ENCODE measurements at regions not wholly inside any gene's neighbourhood (a gene's known extent, or its start where the extent isn't known, plus 50 kb on each side); places are given as distances from the start of the nearest gene placed in this dataset.
"Not testable (repeated sequence)": the region's sequence is repeated elsewhere in the genome, so short reads cannot be mapped to it uniquely, and the experiment has no call there.

GRCh38 chr14:106642090-106642489 is 1115.7 kb downstream of the TMEM121 start:
- no peak for DNase-seq (ENCODE audit: low spot score)

GRCh38 chr14:106642971-106643370 is 1116.6 kb downstream of the TMEM121 start:
- not testable (repeated sequence) for DNase-seq (ENCODE audit: low spot score)

- not testable (repeated sequence) for DNase-seq (ENCODE audit: low spot score)
Measured at GRCh38 chr14:106648874-106649273, 1122.5 kb downstream of the TMEM121 start.

- no peak for DNase-seq (ENCODE audit: low spot score)
Measured at GRCh38 chr14:106651016-106651415, 1124.6 kb downstream of the TMEM121 start.

- no peak for DNase-seq (ENCODE audit: low spot score)
Measured at GRCh38 chr14:106652494-106652893, 1126.1 kb downstream of the TMEM121 start.

GRCh38 chr14:106657460-106657859 is 1131.1 kb downstream of the TMEM121 start:
- peak; percentile 2 for DNase-seq (ENCODE audit: low spot score)

- DNase-seq (ENCODE audit: low spot score), result not testable (repeated sequence)
Measured at GRCh38 chr14:106658066-106658860, 1131.9 kb downstream of the TMEM121 start.

- peak; percentile 30 for DNase-seq (ENCODE audit: low spot score)
Measured at GRCh38 chr14:106661561-106661960, 1135.2 kb downstream of the TMEM121 start.

- no peak for DNase-seq (ENCODE audit: low spot score)
Measured at GRCh38 chr14:106662936-106663550, 1136.7 kb downstream of the TMEM121 start.

GRCh38 chr14:106663805-106664410 is 1137.5 kb downstream of the TMEM121 start:
- not testable (repeated sequence) for DNase-seq (ENCODE audit: low spot score)

- no peak for DNase-seq (ENCODE audit: low spot score)
Measured at GRCh38 chr14:106665814-106666213, 1139.4 kb downstream of the TMEM121 start.

- DNase-seq (ENCODE audit: low spot score), result no peak
Measured at GRCh38 chr14:106666341-106666740, 1140.0 kb downstream of the TMEM121 start.

GRCh38 chr14:106670011-106670410 is 1143.6 kb downstream of the TMEM121 start:
- no peak for DNase-seq (ENCODE audit: low spot score)

- DNase-seq (ENCODE audit: low spot score), result not testable (repeated sequence)
Measured at GRCh38 chr14:106674093-106674492, 1147.7 kb downstream of the TMEM121 start.

GRCh38 chr14:106674509-106675125 is 1148.2 kb downstream of the TMEM121 start:
- not testable (repeated sequence) for DNase-seq (ENCODE audit: low spot score)

- DNase-seq (ENCODE audit: low spot score), result not testable (repeated sequence)
Measured at GRCh38 chr14:106675716-106676115, 1149.3 kb downstream of the TMEM121 start.

- DNase-seq (ENCODE audit: low spot score), result no peak
Measured at GRCh38 chr14:106679776-106680175, 1153.4 kb downstream of the TMEM121 start.

GRCh38 chr14:106681161-106681560 is 1154.8 kb downstream of the TMEM121 start:
- no peak for DNase-seq (ENCODE audit: low spot score)

- DNase-seq (ENCODE audit: low spot score), result no peak
Measured at GRCh38 chr14:106681568-106681967, 1155.2 kb downstream of the TMEM121 start.

GRCh38 chr14:106683631-106684030 is 1157.2 kb downstream of the TMEM121 start:
- DNase-seq (ENCODE audit: low spot score), result no peak

GRCh38 chr14:106686533-106686932 is 1160.2 kb downstream of the TMEM121 start:
- DNase-seq (ENCODE audit: low spot score), result no peak

GRCh38 chr14:106690333-106690891 is 1164.0 kb downstream of the TMEM121 start:
- DNase-seq (ENCODE audit: low spot score), result no peak
